ACC112 (cell line): ENCODE measurements at regions not wholly inside any gene's neighbourhood (a gene's known extent, or its start where the extent isn't known, plus 50 kb on each side); places are given as distances from the start of the nearest gene placed in this dataset.

Source experiments
- H2AFZ ChIP-seq: fragments of 200-600 bp; sonication (generic); one replicate; pipeline ENCODE4 v1.6.0; 2017; ENCODE audit warnings: antibody characterized with exemption, low read length; ENCODE audit not compliant: unreplicated experiment
- H3K27ac ChIP-seq: fragments of 200-600 bp; sonication (generic); 2 replicates; pipeline ENCODE4 v1.5.1; 2014; ENCODE audit warnings: low read depth, mild to moderate bottlenecking, antibody characterized with exemption, low read length, moderate library complexity
- H3K27me3 ChIP-seq: fragments of 200-600 bp; sonication (generic); 2 replicates; pipeline ENCODE4 v1.6.1; 2014; ENCODE audit warnings: mild to moderate bottlenecking, antibody characterized with exemption, low read length, moderate library complexity, mixed read lengths; ENCODE audit not compliant: insufficient read depth
- H3K36me3 ChIP-seq: fragments of 200-600 bp; sonication (generic); 2 replicates; pipeline ENCODE4 v1.6.1; 2016; ENCODE audit warnings: mild to moderate bottlenecking, antibody characterized with exemption, low read length, moderate library complexity, mixed read lengths; ENCODE audit not compliant: insufficient read depth
- H3K4me1 ChIP-seq: fragments of 200-600 bp; sonication (generic); one replicate; pipeline ENCODE4 v1.6.1; 2016; ENCODE audit warnings: low read length, mixed read lengths; ENCODE audit not compliant: insufficient read depth, unreplicated experiment, control insufficient read depth
- H3K4me3 ChIP-seq: fragments of 200-600 bp; sonication (generic); 2 replicates; pipeline ENCODE4 v1.5.1; 2014; ENCODE audit warnings: mild to moderate bottlenecking, low read depth, low read length
- H3K79me2 ChIP-seq: fragments of 200-600 bp; sonication (generic); one replicate; pipeline ENCODE4 v1.6.0; 2016; ENCODE audit warnings: low read length; ENCODE audit not compliant: control insufficient read depth, unreplicated experiment, insufficient read depth

GRCh38 chr3:161989012-161989411 is 492.4 kb downstream of the OTOL1 start:
- Histone ChIP-seq H3K79me2 (no peaks in the 10 kb centered on the region), H2AFZ (no peak overlapping the region), H3K27me3 (no peaks in the 10 kb centered on the region), H3K36me3 (no peaks in the 10 kb centered on the region), H3K4me3 (no peak overlapping the region), H3K27ac (no peak overlapping the region), H3K4me1 (peaks cover 8% of the 10 kb centered on the region)

GRCh38 chr3:161990036-161990435 is 493.4 kb downstream of the OTOL1 start:
- H2AFZ ChIP-seq: no peak overlapping the region
- peaks cover 8% of the 10 kb centered on the region for H3K4me1 ChIP-seq
- no peaks in the 10 kb centered on the region for H3K36me3 ChIP-seq
- no peak overlapping the region for H3K4me3 ChIP-seq
- H3K27ac ChIP-seq: no peak overlapping the region
- no peaks in the 10 kb centered on the region for H3K79me2 ChIP-seq
- no peaks in the 10 kb centered on the region for H3K27me3 ChIP-seq

GRCh38 chr3:161991901-161992540 is 495.4 kb downstream of the OTOL1 start:
- H3K27me3 ChIP-seq: no peaks in the 10 kb centered on the region
- peaks cover 8% of the 10 kb centered on the region for H3K4me1 ChIP-seq
- no peak overlapping the region for H2AFZ ChIP-seq

GRCh38 chr3:161999846-162000245 is 503.2 kb downstream of the OTOL1 start:
- no peaks in the 10 kb centered on the region for H3K79me2 ChIP-seq
- no peaks in the 10 kb centered on the region for H3K4me1 ChIP-seq
- H3K27me3 ChIP-seq: no peaks in the 10 kb centered on the region
- no peaks in the 10 kb centered on the region for H3K36me3 ChIP-seq
- H3K27ac ChIP-seq: no peak overlapping the region
- H3K4me3 ChIP-seq: no peak overlapping the region
- H2AFZ ChIP-seq: no peak overlapping the region

More at GRCh38 chr3:161991901-161992540, 495.4 kb downstream of the OTOL1 start:
- H3K36me3 ChIP-seq: no peaks in the 10 kb centered on the region
- no peak overlapping the region for H3K4me3 ChIP-seq
- no peaks in the 10 kb centered on the region for H3K79me2 ChIP-seq
- H3K27ac ChIP-seq: no peak overlapping the region

GRCh38 chr3:162007722-162008121 is 511.1 kb downstream of the OTOL1 start:
- Histone ChIP-seq H3K27me3 (no peaks in the 10 kb centered on the region), H3K79me2 (no peaks in the 10 kb centered on the region), H2AFZ (no peak overlapping the region), H3K27ac (no peak overlapping the region), H3K36me3 (no peaks in the 10 kb centered on the region), H3K4me1 (peaks cover 4% of the 10 kb centered on the region), H3K4me3 (no peak overlapping the region)

GRCh38 chr3:162012633-162013032 is 516.0 kb downstream of the OTOL1 start:
- H3K27ac ChIP-seq: no peak overlapping the region
- no peaks in the 10 kb centered on the region for H3K27me3 ChIP-seq

GRCh38 chr3:162014284-162014683 is 517.7 kb downstream of the OTOL1 start:
- no peaks in the 10 kb centered on the region for H3K79me2 ChIP-seq

More at GRCh38 chr3:162012633-162013032, 516.0 kb downstream of the OTOL1 start:
- Histone ChIP-seq H3K79me2 (no peaks in the 10 kb centered on the region), H3K4me3 (no peak overlapping the region), H3K4me1 (peaks cover 5% of the 10 kb centered on the region), H2AFZ (no peak overlapping the region), H3K36me3 (no peaks in the 10 kb centered on the region)

GRCh38 chr3:162015856-162016255 is 519.2 kb downstream of the OTOL1 start:
- Histone ChIP-seq H2AFZ (no peak overlapping the region), H3K27ac (no peak overlapping the region), H3K4me1 (peaks cover 5% of the 10 kb centered on the region)

More at GRCh38 chr3:162014284-162014683, 517.7 kb downstream of the OTOL1 start:
- Histone ChIP-seq H3K4me3 (no peak overlapping the region), H3K4me1 (peaks cover 5% of the 10 kb centered on the region), H3K36me3 (no peaks in the 10 kb centered on the region), H2AFZ (no peak overlapping the region), H3K27ac (no peak overlapping the region), H3K27me3 (no peaks in the 10 kb centered on the region)

GRCh38 chr3:162019817-162020216 is 523.2 kb downstream of the OTOL1 start:
- no peak overlapping the region for H2AFZ ChIP-seq

More at GRCh38 chr3:162015856-162016255, 519.2 kb downstream of the OTOL1 start:
- Histone ChIP-seq H3K4me3 (no peak overlapping the region), H3K36me3 (no peaks in the 10 kb centered on the region), H3K79me2 (no peaks in the 10 kb centered on the region), H3K27me3 (no peaks in the 10 kb centered on the region)

GRCh38 chr3:162021206-162021605 is 524.6 kb downstream of the OTOL1 start:
- Histone ChIP-seq H3K27ac (no peak overlapping the region), H3K27me3 (no peaks in the 10 kb centered on the region), H2AFZ (no peak overlapping the region), H3K36me3 (no peaks in the 10 kb centered on the region), H3K79me2 (no peaks in the 10 kb centered on the region), H3K4me3 (no peak overlapping the region), H3K4me1 (no peaks in the 10 kb centered on the region)

More at GRCh38 chr3:162019817-162020216, 523.2 kb downstream of the OTOL1 start:
- no peaks in the 10 kb centered on the region for H3K27me3 ChIP-seq
- no peaks in the 10 kb centered on the region for H3K36me3 ChIP-seq
- no peak overlapping the region for H3K27ac ChIP-seq
- H3K79me2 ChIP-seq: no peaks in the 10 kb centered on the region
- H3K4me1 ChIP-seq: no peaks in the 10 kb centered on the region
- no peak overlapping the region for H3K4me3 ChIP-seq

- no peak overlapping the region for H3K27ac ChIP-seq
- H3K4me3 ChIP-seq: no peak overlapping the region
- no peaks in the 10 kb centered on the region for H3K27me3 ChIP-seq
- H3K36me3 ChIP-seq: no peaks in the 10 kb centered on the region
- no peaks in the 10 kb centered on the region for H3K4me1 ChIP-seq
- no peak overlapping the region for H2AFZ ChIP-seq
- no peaks in the 10 kb centered on the region for H3K79me2 ChIP-seq
These were observed 526.3 kb downstream of the OTOL1 start for GRCh38 chr3:162022911-162023310.
